GM12874 (cell line): ENCODE measurements at regions not wholly inside any gene's neighbourhood (a gene's known extent, or its start where the extent isn't known, plus 50 kb on each side); places are given as distances from the start of the nearest gene placed in this dataset.

Experiments used
- TF ChIP-seq, protein P1 (sequence below): IDR thresholded peaks from 2 replicates; pipeline ENCODE4 v1.5.1; 2011; ENCODE audit warnings: low read depth, mild to moderate bottlenecking, control low read depth, low read length, moderate library complexity; ENCODE audit not compliant: insufficient read depth

- TF ChIP-seq, protein P1, sequence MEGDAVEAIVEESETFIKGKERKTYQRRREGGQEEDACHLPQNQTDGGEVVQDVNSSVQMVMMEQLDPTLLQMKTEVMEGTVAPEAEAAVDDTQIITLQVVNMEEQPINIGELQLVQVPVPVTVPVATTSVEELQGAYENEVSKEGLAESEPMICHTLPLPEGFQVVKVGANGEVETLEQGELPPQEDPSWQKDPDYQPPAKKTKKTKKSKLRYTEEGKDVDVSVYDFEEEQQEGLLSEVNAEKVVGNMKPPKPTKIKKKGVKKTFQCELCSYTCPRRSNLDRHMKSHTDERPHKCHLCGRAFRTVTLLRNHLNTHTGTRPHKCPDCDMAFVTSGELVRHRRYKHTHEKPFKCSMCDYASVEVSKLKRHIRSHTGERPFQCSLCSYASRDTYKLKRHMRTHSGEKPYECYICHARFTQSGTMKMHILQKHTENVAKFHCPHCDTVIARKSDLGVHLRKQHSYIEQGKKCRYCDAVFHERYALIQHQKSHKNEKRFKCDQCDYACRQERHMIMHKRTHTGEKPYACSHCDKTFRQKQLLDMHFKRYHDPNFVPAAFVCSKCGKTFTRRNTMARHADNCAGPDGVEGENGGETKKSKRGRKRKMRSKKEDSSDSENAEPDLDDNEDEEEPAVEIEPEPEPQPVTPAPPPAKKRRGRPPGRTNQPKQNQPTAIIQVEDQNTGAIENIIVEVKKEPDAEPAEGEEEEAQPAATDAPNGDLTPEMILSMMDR: no peak
These were observed 1609.2 kb upstream of the ACO1 start for GRCh38 chr9:30775236-30775635.

GRCh38 chr9:30796764-30797163, 1587.7 kb upstream of the ACO1 start:
- TF ChIP-seq, protein P1: no peak

DNA sequence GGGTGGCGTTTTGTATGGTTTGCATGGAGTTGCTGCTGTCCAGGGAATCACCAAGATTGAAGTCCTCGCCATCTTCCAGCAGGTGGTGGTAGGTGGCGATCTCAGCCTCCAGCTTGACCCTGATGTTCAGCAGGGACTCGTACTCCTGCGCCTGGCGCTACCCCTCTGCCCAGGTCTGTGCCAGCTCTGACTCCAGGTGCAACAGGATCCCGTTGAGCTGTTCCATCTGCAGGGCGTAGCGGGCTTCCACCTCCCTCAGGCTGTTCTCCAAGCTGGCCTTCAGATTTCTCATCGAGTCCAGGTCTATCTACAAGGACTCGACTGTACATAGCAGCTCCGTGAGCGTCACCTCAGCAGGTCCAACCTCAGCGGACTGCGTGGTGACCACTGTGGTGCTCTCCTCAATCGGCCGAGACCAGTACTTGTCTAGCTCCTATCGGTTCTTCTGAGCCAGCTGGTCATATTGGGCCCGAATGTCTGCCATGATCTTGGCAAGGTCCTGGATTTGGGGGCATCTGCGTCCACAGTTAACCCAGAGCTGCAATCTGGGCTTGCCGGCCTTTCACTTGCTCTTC, 1584.8 kb upstream of the ACO1 start:
- TF ChIP-seq, protein P1: no peak

- TF ChIP-seq, protein P1: no peak
These were observed 1584.0 kb upstream of the ACO1 start for GRCh38 chr9:30800421-30800820.

- TF ChIP-seq, protein P1: no peak
These were observed 1571.6 kb upstream of the ACO1 start for GRCh38 chr9:30812821-30813220.

DNA sequence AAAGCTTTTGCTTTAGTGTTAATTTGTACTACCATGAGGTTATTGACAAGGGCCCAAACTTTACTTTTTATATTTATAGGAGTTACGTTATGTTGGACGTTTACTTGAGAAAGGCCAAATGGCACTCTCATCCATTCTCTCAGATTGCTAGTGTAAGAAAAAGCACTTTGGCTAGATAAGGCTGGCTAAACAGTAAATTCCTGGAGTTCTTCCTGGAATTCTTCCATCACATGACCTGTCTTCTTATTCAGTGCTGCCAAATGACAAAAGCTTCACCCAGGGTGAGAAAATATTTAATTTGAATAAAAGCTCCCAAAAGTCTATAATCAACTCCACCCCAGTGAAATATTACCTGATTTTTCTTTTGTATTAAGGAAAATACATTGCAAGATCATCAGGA, 1568.9 kb upstream of the ACO1 start:
- TF ChIP-seq, protein P1: no peak

- TF ChIP-seq, protein P1: no peak
These were observed 1539.3 kb upstream of the ACO1 start for GRCh38 chr9:30845136-30845535.

DNA sequence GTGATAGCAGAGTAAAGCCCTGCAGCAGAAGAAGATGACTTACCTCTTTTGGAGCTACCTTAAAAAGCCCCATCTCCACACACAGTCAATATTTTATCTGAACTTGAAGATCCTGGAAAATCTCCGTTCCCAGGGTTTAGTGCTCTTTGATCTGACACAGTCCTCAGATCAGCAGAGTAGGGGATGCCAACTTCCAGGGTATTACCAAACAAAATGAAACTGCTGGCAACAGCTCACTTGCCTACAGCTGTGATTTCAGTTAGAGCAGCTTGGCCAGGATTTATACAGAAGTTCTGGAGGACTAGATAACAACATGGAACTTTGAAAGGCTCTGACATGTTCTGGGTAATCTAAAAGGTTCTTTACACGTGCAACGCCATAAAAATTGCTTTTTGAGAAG, 1537.8 kb upstream of the ACO1 start:
- TF ChIP-seq, protein P1: no peak
